A673 (cell line): ENCODE measurements at regions not wholly inside any gene's neighbourhood (a gene's known extent, or its start where the extent isn't known, plus 50 kb on each side); places are given as distances from the start of the nearest gene placed in this dataset.

ENCODE experiments used
- CTCF ChIP-seq: fragments of 300-800, 200-600 bp; sonication (generic); conservative IDR thresholded peaks from 2 replicates; pipeline ENCODE4 v1.5.1; 2017; ENCODE audit warnings: low read depth, mild to moderate bottlenecking, antibody characterized with exemption, low read length, moderate library complexity, mixed read lengths
- EZH2 ChIP-seq: fragments of 200-600 bp; sonication (generic); IDR thresholded peaks from 2 replicates; pipeline ENCODE4 v1.6.1; 2017; ENCODE audit warnings: borderline replicate concordance, low read depth, mild to moderate bottlenecking, mixed read lengths, antibody characterized with exemption, low read length; ENCODE audit not compliant: poor library complexity, severe bottlenecking

- no peak for TF ChIP-seq CTCF
- no peak for TF ChIP-seq EZH2
Observed at GRCh38 chrX:113033966-113034680, 193.5 kb upstream of the AMOT start.
